ENCODE measurements at regions not wholly inside any gene's neighbourhood (a gene's known extent, or its start where the extent isn't known, plus 50 kb on each side); places are given as distances from the start of the nearest gene placed in this dataset.

GRCh38 chr9:79037338-79037737 is 534.4 kb upstream of the TLE4 start:
- H3K4me1 ChIP-seq = no peaks in the 10 kb centered on the region
- DNase-seq = no peak
- no peaks in the 10 kb centered on the region for H3K27me3 ChIP-seq
- TF ChIP-seq POLR2A (IDR thresholded peaks at IDR 0.05) (no peak), CTCF (IDR thresholded peaks at IDR 0.05 in 4 of 5, conservative IDR thresholded peaks at IDR 0.05 in 1 of 5) (no peak)
- no peak overlapping the region for H3K27ac ChIP-seq
- H3K36me3 ChIP-seq = no peaks in the 10 kb centered on the region
- no peak for ATAC-seq
- intact Hi-C loops (cut with DNase I; ENCODE audit: low total_unique reads) = no loop called here
- in situ Hi-C loops (cut with MboI; ENCODE audit: low sequenced_read_pairs in 4 of 4) = no loop called here
- H3K4me3 ChIP-seq = no peak overlapping the region
- no peaks in the 10 kb centered on the region for H3K9me3 ChIP-seq

GRCh38 chr9:79040671-79041070 is 531.1 kb upstream of the TLE4 start:
- Histone ChIP-seq H3K27me3 (no peaks in the 10 kb centered on the region), H3K9me3 (no peaks in the 10 kb centered on the region), H3K27ac (no peak overlapping the region), H3K36me3 (no peaks in the 10 kb centered on the region), H3K4me1 (no peaks in the 10 kb centered on the region), H3K4me3 (no peak overlapping the region)
- intact Hi-C loops (cut with DNase I; ENCODE audit: low total_unique reads) = no loop called here
- DNase-seq (no peak), ATAC-seq (no peak)
- in situ Hi-C loops (cut with MboI; ENCODE audit: low sequenced_read_pairs in 4 of 4) = no loop called here
- no peak for TF ChIP-seq CTCF (IDR thresholded peaks at IDR 0.05 in 4 of 5, conservative IDR thresholded peaks at IDR 0.05 in 1 of 5)
- TF ChIP-seq POLR2A (IDR thresholded peaks at IDR 0.05) = no peak

- Histone ChIP-seq H3K4me3 (no peak overlapping the region), H3K27me3 (no peaks in the 10 kb centered on the region), H3K36me3 (no peaks in the 10 kb centered on the region), H3K4me1 (no peaks in the 10 kb centered on the region), H3K27ac (no peak overlapping the region), H3K9me3 (no peaks in the 10 kb centered on the region)
- DNase-seq (no peak), ATAC-seq (no peak)
- intact Hi-C loops (cut with DNase I; ENCODE audit: low total_unique reads) = no loop called here
- in situ Hi-C loops (cut with MboI; ENCODE audit: low sequenced_read_pairs in 4 of 4) = no loop called here
- TF ChIP-seq CTCF (IDR thresholded peaks at IDR 0.05 in 4 of 5, conservative IDR thresholded peaks at IDR 0.05 in 1 of 5) (no peak), POLR2A (IDR thresholded peaks at IDR 0.05) (no peak)
Observed at GRCh38 chr9:79041266-79041665, 530.5 kb upstream of the TLE4 start.

GRCh38 chr9:79043916-79044315 is 527.8 kb upstream of the TLE4 start:
- intact Hi-C loops (cut with DNase I; ENCODE audit: low total_unique reads) = no loop called here
- Histone ChIP-seq H3K4me1 (no peaks in the 10 kb centered on the region), H3K4me3 (no peak overlapping the region), H3K27ac (no peak overlapping the region), H3K9me3 (no peaks in the 10 kb centered on the region), H3K27me3 (no peaks in the 10 kb centered on the region), H3K36me3 (no peaks in the 10 kb centered on the region)
- no peak for TF ChIP-seq CTCF (IDR thresholded peaks at IDR 0.05 in 4 of 5, conservative IDR thresholded peaks at IDR 0.05 in 1 of 5)
- ATAC-seq = no peak
- no peak for DNase-seq
- in situ Hi-C loops (cut with MboI; ENCODE audit: low sequenced_read_pairs in 4 of 4) = no loop called here

- intact Hi-C loops (cut with DNase I; ENCODE audit: low total_unique reads) = no loop called here
- Histone ChIP-seq H3K9me3 (no peaks in the 10 kb centered on the region), H3K36me3 (no peaks in the 10 kb centered on the region), H3K4me3 (no peak overlapping the region), H3K4me1 (no peaks in the 10 kb centered on the region), H3K27me3 (no peaks in the 10 kb centered on the region), H3K27ac (no peak overlapping the region)
- in situ Hi-C loops (cut with MboI; ENCODE audit: low sequenced_read_pairs in 4 of 4) = no loop called here
- DNase-seq (no peak), ATAC-seq (no peak)
- no peak for TF ChIP-seq CTCF (IDR thresholded peaks at IDR 0.05 in 4 of 5, conservative IDR thresholded peaks at IDR 0.05 in 1 of 5)
- no peak for TF ChIP-seq POLR2A (IDR thresholded peaks at IDR 0.05)
Observed at GRCh38 chr9:79046401-79046800, 525.4 kb upstream of the TLE4 start.

Measured in gastrocnemius medialis (tissue), 4 donors.